Endothelial cell of umbilical vein (primary cell): ENCODE measurements at regions not wholly inside any gene's neighbourhood (a gene's known extent, or its start where the extent isn't known, plus 50 kb on each side); places are given as distances from the start of the nearest gene placed in this dataset.

Experiments used
- EZH2 ChIP-seq: IDR thresholded peaks from 2 replicates; pipeline ENCODE4 v1.6.1; 2012; ENCODE audit warnings: borderline replicate concordance, low read depth, mild to moderate bottlenecking, moderate library complexity, low read length, inconsistent platforms; ENCODE audit not compliant: severe bottlenecking
- JUN ChIP-seq: IDR thresholded peaks from 2 replicates; pipeline ENCODE4 v1.6.1; 2011; ENCODE audit warnings: borderline replicate concordance, low read depth; ENCODE audit not compliant: insufficient read length, insufficient read depth
- MYC ChIP-seq: IDR thresholded peaks from one replicate; pipeline ENCODE4 v1.6.1; 2011; ENCODE audit warnings: mild to moderate bottlenecking, low read depth, low read length
- POLR2A ChIP-seq: IDR thresholded peaks from 2 replicates; pipeline ENCODE4 v1.6.1; 2012; ENCODE audit warnings: low read depth, mild to moderate bottlenecking, control low read depth, low read length
- POLR2AphosphoS5 ChIP-seq: IDR thresholded peaks from 2 replicates; pipeline ENCODE4 v1.6.1; 2012; ENCODE audit warnings: low read depth, mild to moderate bottlenecking, control low read depth, low read length, moderate library complexity; ENCODE audit not compliant: insufficient read depth
- TF ChIP-seq, protein P1 (sequence below), 2 donors: IDR thresholded peaks; 1 replicate in 1 of 2; 2 replicates in 1 of 2; pipeline ENCODE4 v1.5.1; 2011; ENCODE audit warnings: low read length in 2 of 2, mild to moderate bottlenecking in 2 of 2, moderate library complexity in 2 of 2, control low read depth in 1 of 2, inconsistent platforms in 1 of 2, low read depth in 1 of 2; ENCODE audit not compliant: insufficient read depth in 1 of 2; ENCODE audit errors: extremely low read depth in 1 of 2
- TF ChIP-seq, protein P2 (sequence below): IDR thresholded peaks from 2 replicates; pipeline ENCODE4 v1.6.1; 2011; ENCODE audit not compliant: insufficient read depth, insufficient read length

DNA sequence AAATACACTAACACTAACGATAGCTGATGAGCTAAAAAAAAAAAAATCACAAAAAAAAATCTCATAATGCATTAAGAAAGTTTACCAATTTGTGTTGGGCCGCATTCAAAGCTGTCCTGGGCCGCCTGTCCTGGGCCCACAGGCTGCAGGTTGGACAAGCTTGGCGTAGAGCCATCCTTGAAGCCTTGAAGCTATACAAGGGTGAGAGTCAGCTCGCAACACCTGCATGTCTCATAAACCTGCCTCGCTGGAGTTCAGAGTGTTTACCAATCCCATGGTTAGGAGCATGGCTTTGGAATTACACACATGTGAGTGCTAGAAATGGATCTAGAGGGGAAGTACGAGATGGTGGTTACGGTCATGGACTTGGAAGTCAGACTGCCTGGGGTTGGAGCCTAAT, 453.7 kb downstream of the INSC start:
- TF ChIP-seq, protein P1, sequence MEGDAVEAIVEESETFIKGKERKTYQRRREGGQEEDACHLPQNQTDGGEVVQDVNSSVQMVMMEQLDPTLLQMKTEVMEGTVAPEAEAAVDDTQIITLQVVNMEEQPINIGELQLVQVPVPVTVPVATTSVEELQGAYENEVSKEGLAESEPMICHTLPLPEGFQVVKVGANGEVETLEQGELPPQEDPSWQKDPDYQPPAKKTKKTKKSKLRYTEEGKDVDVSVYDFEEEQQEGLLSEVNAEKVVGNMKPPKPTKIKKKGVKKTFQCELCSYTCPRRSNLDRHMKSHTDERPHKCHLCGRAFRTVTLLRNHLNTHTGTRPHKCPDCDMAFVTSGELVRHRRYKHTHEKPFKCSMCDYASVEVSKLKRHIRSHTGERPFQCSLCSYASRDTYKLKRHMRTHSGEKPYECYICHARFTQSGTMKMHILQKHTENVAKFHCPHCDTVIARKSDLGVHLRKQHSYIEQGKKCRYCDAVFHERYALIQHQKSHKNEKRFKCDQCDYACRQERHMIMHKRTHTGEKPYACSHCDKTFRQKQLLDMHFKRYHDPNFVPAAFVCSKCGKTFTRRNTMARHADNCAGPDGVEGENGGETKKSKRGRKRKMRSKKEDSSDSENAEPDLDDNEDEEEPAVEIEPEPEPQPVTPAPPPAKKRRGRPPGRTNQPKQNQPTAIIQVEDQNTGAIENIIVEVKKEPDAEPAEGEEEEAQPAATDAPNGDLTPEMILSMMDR (IDR thresholded peaks at IDR 0.05; ENCODE audit: extremely low read depth in 1 of 2, insufficient read depth in 1 of 2, low read depth in 1 of 2, low read length in 2 of 2): no peak
- no peak for TF ChIP-seq MYC
- TF ChIP-seq POLR2A: no peak
- TF ChIP-seq, protein P2, sequence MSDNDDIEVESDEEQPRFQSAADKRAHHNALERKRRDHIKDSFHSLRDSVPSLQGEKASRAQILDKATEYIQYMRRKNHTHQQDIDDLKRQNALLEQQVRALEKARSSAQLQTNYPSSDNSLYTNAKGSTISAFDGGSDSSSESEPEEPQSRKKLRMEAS: no peak
- no peak for TF ChIP-seq EZH2
- no peak for TF ChIP-seq POLR2AphosphoS5
- no peak for TF ChIP-seq JUN
